ENCODE measurements at regions not wholly inside any gene's neighbourhood (a gene's known extent, or its start where the extent isn't known, plus 50 kb on each side); places are given as distances from the start of the nearest gene placed in this dataset.
"Not testable (repeated sequence)": the region's sequence is repeated elsewhere in the genome, so short reads cannot be mapped to it uniquely, and the experiment has no call there.

DNA sequence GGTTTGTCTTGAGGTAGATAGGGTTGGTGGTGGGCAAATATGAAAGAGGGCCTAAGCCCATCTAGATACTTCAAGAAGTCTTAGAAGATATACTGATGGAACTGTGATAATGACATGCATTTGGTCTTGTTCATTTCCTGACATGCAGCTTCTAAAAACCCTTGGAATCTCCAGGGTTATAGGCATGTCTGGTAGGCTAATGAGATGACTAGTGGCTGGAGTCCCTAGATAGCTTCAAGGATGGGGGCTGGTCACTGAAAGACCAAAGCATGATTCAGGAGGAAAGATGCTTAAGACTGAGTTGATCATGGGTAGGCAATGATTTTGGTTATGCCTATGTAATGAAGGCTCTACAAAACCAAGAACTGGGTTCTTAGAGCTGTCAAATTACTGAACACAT is 217.9 kb upstream of the MOCS1 start:
- no peak for DNase-seq (ENCODE audit: low read depth)

GRCh38 chr6:40148882-40149573 is 214.8 kb upstream of the MOCS1 start:
- no peak for DNase-seq (ENCODE audit: low read depth)

DNA sequence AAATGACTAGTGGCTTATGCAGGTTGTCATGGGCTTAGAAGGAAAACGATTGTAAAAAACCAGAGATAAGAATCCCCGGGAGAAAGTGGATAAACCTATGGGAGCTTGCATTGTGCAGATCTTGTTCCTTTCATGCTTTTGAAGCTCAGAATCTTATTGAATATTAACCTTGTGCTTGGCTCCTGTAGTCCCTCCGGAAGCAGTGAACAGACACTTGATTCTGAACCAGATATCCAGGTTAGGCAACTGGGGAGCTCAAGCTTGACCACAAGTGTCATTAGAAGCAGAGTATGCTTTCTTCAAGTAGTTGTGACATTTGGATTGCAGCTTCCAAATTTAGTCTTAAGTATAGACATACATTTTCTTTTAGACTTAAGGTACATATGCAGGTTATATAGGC is 212.6 kb upstream of the MOCS1 start:
- DNase-seq (ENCODE audit: low read depth): no peak

GRCh38 chr6:40139447-40139846 is 205.2 kb upstream of the MOCS1 start:
- no peak for DNase-seq (ENCODE audit: low read depth)

DNA sequence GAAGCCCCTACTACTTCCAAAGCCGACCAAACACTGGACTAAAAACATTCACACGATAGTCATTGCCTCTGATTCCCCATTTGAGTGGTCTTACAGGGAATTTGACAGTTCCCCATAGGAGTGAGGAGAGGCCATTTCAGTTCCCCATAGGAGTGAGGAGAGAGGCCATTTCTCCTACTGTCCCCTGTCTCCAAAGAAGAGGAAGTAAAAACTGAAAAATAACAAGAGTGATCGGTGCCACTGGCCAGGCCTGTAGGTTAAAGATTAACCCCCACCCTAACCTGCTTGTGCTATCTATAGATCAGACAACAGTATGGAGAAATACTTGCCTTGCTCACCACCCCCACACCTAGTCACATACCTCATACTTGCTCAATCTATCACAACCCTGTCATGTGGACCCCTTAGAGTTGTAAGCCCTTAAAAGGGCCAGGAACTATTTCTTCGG is 204.0 kb upstream of the MOCS1 start:
- no peak for DNase-seq (ENCODE audit: low read depth)

GRCh38 chr6:40135491-40136072 is 201.3 kb upstream of the MOCS1 start:
- DNase-seq (ENCODE audit: low read depth): no peak

- not testable (repeated sequence) for DNase-seq (ENCODE audit: low read depth)
Measured at GRCh38 chr6:40133981-40134380, 199.7 kb upstream of the MOCS1 start.

DNA sequence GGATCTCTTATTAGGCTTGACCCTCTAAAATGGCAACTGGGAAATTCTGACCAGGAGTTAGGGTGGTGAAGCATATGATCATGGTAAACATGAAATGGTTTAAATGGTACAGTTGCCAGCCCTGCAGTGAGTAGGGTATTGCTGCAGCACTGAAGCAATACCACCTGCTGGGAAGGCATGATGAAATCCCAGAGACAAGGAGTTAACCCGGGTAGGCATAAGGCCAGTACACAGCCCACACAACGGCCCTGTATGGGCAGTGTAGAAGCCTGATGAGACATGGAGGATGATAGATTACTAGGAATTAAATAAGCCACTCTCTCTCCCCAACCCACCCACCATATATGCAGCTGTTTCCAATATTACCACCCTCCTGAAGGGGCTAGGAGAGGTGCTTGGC is 197.4 kb upstream of the MOCS1 start:
- DNase-seq (ENCODE audit: low read depth): no peak

GRCh38 chr6:40128127-40128526 is 193.9 kb upstream of the MOCS1 start:
- no peak for DNase-seq (ENCODE audit: low read depth)

GRCh38 chr6:40125680-40126394 is 191.6 kb upstream of the MOCS1 start:
- no peak for DNase-seq (ENCODE audit: low read depth)

DNA sequence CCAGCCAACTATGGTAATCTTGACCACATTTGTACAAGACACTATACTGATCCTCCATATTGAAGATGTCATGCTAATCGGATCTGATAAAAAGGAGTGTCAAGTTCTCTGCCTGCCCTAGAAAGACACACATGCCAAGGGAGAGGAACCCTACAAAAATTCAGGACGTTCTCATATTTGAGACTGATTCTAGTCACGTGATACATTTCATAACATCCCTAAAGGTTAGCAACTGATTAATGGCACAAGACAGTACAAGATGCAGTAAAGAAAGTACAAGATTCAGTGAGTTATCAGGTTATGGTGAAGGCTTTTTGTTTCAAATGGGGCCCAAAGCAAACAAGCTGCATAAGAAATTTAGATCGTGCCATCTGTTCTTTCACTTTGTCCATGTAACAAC is 190.7 kb upstream of the MOCS1 start:
- DNase-seq (ENCODE audit: low read depth): no peak

DNA sequence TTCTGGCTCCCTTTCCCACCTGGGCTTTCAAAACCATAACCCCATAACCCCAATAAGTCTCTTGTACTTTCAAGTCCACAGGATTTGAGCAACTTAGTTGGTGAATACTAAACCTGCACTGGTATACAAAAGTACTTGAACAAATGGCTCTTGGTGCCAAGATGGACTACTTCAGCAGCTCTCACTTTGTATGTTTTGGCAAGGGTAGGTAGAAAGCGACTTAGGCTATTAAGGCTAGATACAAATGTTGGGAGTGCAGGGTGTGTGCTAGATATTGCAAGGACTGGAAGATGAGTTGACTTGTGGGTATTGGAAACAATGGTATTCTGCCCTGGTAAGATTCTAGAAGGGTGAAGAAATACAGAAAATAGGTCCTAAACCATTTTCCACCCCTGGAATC is 182.6 kb upstream of the MOCS1 start:
- DNase-seq (ENCODE audit: low read depth): no peak

GRCh38 chr6:40112350-40112749 is 178.1 kb upstream of the MOCS1 start:
- DNase-seq (ENCODE audit: low read depth): no peak

DNA sequence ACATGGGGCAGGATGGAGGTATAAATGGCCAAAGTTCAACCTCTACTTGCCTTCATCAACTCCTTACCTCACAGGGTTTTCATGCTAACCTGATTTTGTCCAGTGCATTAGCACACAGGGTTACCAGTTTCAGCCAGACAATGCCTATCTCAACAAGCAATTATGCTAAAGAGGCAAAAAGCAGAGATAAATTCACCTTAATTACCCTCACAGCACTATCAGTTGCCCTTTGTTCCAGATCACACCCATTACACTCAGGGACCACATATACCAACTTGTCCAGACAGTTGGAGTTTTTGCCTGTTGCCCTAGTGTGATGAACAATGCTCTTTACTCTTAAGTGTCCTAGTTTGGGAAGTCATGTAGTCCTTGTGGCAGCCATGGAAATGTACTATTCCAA is 174.5 kb upstream of the MOCS1 start:
- no peak for DNase-seq (ENCODE audit: low read depth)

DNA sequence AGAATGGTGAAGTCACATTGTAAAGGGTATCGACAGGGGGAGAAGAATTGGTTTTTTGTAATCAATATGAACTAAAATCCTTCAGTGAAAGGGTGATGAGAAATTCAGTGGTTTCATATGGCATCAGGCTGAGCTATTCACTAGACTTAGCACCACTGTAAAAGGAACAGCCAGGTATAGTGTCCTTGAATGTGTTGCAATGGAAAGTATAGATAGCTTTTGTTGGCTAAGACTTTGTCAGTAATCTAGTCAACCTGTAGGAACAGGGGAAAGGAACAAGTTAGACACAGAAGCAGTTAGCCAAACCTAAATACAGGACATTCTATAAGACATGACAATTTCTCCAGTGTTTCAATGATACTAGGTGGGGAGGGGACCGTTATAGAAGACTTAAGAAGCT is 172.6 kb upstream of the MOCS1 start:
- DNase-seq (ENCODE audit: low read depth): no peak

- DNase-seq (ENCODE audit: low read depth): no peak
Measured at GRCh38 chr6:40098774-40099173, 164.5 kb upstream of the MOCS1 start.

GRCh38 chr6:40097590-40097989 is 163.3 kb upstream of the MOCS1 start:
- DNase-seq (ENCODE audit: low read depth): no peak

DNA sequence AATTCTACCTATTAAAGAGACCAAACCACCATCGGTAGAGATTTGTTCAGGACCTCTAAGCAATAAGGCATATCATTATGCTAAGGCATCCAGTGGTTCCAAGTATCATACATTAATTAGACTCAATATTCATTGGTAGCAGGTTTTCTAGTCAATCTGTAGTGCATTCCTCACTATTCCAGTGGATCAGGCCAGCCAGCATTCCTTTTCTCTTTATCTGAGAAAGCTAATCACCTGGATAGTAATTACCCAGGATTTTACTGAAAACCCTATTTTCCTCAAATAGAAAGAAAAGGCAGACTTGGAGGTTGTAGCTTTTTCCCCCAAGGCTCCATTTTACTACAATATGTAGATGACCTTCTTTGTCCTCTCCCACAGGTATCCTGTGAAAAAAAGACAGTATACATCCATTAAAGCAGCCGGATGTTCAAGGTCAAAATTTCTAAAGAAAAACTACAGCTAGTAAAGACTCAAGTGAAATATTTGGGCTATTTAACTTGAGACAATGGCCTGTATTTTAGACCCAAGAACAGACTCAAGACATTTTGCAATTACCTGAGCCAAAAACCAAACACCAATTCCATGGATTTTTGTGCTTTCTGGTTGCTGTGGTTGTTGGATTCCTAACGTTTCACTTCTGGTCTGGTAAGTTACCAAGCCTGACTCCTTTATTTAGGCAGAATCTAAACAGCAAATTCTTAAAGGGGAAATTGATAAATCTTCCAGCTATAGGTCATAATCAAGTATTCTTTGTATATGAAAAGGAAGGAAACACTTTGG is 149.1 kb upstream of the MOCS1 start:
- no peak for DNase-seq (ENCODE audit: low read depth)

- no peak for DNase-seq (ENCODE audit: low read depth)
Measured at GRCh38 chr6:40082278-40083043, 148.2 kb upstream of the MOCS1 start.

- DNase-seq (ENCODE audit: low read depth): no peak
Measured at GRCh38 chr6:40077736-40078135, 143.5 kb upstream of the MOCS1 start.

- no peak for DNase-seq (ENCODE audit: low read depth)
Measured at GRCh38 chr6:40077315-40077714, 143.1 kb upstream of the MOCS1 start.

DNA sequence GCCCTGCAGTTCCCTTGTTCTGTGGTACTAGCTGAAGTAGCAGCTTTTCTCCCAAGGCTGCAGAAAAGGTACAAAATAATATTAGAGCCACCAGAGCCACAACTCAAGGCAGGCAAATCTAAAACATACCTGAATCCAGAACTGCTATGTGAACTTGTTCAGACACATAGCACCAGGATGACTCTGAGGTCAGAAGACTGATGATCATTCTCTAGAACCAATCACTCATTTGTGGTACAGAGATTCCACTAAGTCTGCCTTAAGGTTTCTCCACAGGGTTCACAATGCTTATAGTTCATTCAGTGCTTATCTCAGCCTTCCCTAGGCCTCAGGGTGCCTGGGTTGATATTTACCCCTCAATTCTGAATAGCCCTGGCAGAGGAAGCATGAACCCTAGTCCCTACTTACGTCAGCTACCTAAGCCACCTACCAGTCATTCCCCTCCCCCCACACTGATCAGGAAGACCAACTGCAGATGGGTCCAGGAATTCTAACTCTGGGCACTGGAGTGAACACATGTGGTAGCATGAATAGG is 140.9 kb upstream of the MOCS1 start:
- no peak for DNase-seq (ENCODE audit: low read depth)
